ENCODE measurements at regions not wholly inside any gene's neighbourhood (a gene's known extent, or its start where the extent isn't known, plus 50 kb on each side); places are given as distances from the start of the nearest gene placed in this dataset.

GRCh38 chr19:30113186-30113585, 171.1 kb downstream of the URI1 start:
- TF ChIP-seq, protein P1, sequence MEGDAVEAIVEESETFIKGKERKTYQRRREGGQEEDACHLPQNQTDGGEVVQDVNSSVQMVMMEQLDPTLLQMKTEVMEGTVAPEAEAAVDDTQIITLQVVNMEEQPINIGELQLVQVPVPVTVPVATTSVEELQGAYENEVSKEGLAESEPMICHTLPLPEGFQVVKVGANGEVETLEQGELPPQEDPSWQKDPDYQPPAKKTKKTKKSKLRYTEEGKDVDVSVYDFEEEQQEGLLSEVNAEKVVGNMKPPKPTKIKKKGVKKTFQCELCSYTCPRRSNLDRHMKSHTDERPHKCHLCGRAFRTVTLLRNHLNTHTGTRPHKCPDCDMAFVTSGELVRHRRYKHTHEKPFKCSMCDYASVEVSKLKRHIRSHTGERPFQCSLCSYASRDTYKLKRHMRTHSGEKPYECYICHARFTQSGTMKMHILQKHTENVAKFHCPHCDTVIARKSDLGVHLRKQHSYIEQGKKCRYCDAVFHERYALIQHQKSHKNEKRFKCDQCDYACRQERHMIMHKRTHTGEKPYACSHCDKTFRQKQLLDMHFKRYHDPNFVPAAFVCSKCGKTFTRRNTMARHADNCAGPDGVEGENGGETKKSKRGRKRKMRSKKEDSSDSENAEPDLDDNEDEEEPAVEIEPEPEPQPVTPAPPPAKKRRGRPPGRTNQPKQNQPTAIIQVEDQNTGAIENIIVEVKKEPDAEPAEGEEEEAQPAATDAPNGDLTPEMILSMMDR (IDR thresholded peaks at IDR 0.05) = no peak
- TF ChIP-seq EP300 (IDR thresholded peaks at IDR 0.05; ENCODE audit: borderline replicate concordance in 1 of 2, low read depth in 1 of 2, low read length in 1 of 2) (no peak), YY1 (IDR thresholded peaks at IDR 0.05; ENCODE audit: low read depth) (no peak), FOSL2 (IDR thresholded peaks at IDR 0.05; ENCODE audit: borderline replicate concordance, low read depth) (no peak), RAD21 (IDR thresholded peaks at IDR 0.05; ENCODE audit: low read length) (no peak), ELF1 (IDR thresholded peaks at IDR 0.05) (no peak), TAF1 (IDR thresholded peaks at IDR 0.05; ENCODE audit: borderline replicate concordance, low read depth, low read length) (no peak), ZBTB33 (IDR thresholded peaks at IDR 0.05; ENCODE audit: borderline replicate concordance, low read depth) (no peak), NFIC (IDR thresholded peaks at IDR 0.05; ENCODE audit: borderline replicate concordance) (no peak), CHD2 (IDR thresholded peaks at IDR 0.05; ENCODE audit: low read length, partially characterized antibody) (no peak), GATA2 (CRISPR knock-in tag; IDR thresholded peaks at IDR 0.05) (no peak), EZH2phosphoT487 (IDR thresholded peaks at IDR 0.05; ENCODE audit: borderline replicate concordance, low read depth) (no peak)
- TF ChIP-seq, protein P2, sequence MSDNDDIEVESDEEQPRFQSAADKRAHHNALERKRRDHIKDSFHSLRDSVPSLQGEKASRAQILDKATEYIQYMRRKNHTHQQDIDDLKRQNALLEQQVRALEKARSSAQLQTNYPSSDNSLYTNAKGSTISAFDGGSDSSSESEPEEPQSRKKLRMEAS (IDR thresholded peaks at IDR 0.05; ENCODE audit: low read depth) = no peak

Data from SK-N-SH (cell line).